Panc1 (cell line): ENCODE measurements at regions not wholly inside any gene's neighbourhood (a gene's known extent, or its start where the extent isn't known, plus 50 kb on each side); places are given as distances from the start of the nearest gene placed in this dataset.

Experiments used
- ATAC-seq: fragments of 200-7000 bp; cut with Tn5 transposase; 2 replicates; pipeline ENCODE4 v1.9.1; 2020; ENCODE audit warnings: mild to moderate bottlenecking, moderate library complexity
- BruUV-seq: library from RNA; stranded (reverse); fragments of 400-500 nt; replicated peaks from 2 replicates; lab custom pipeline; 2021; lab: Mats Ljungman, UMichigan
- CTCF ChIA-PET: fragments of 300-600 bp; sonication (Branson Sonifier 250); formaldehyde crosslinking; loops from one replicate; lab custom pipeline; 2022; ENCODE audit warnings: antibody characterized with exemption; lab: Charles Lee
- POLR2A ChIA-PET: fragments of 300-600 bp; sonication (Branson Sonifier 250); formaldehyde crosslinking; loops from one replicate; lab custom pipeline; 2022; ENCODE audit warnings: antibody characterized with exemption; lab: Charles Lee
- DNase-seq: peaks from one replicate; pipeline ENCODE4 v3.0.0-alpha.2; 2010; ENCODE audit warnings: low read depth, low spot score
- H3K27ac ChIP-seq: 2 replicates; pipeline ENCODE4 v1.5.1; 2011; ENCODE audit warnings: mild to moderate bottlenecking, low read length, inconsistent platforms
- H3K27me3 ChIP-seq: fragments of 200-500 bp; sonication (Bioruptor generic); 2 replicates; pipeline ENCODE4 v1.6.0; 2014; ENCODE audit warnings: low read length, inconsistent platforms; ENCODE audit not compliant: control insufficient read depth, insufficient read depth
- H3K36me3 ChIP-seq: fragments of 200-500 bp; sonication (Bioruptor generic); 2 replicates; pipeline ENCODE4 v1.5.1; 2014; ENCODE audit warnings: inconsistent platforms, mild to moderate bottlenecking, low read length, moderate library complexity; ENCODE audit not compliant: control insufficient read depth, insufficient read depth
- H3K4me1 ChIP-seq: 2 replicates; pipeline ENCODE4 v1.5.1; 2011; ENCODE audit warnings: inconsistent platforms, mild to moderate bottlenecking, low read length, moderate library complexity; ENCODE audit not compliant: control insufficient read depth, insufficient read depth
- H3K4me3 ChIP-seq, 2 experiments: 2 replicates each; pipeline ENCODE4 v1.5.1; 2011 to 2012; ENCODE audit warnings: low read depth in 2 of 2, low read length in 2 of 2, mild to moderate bottlenecking in 2 of 2, inconsistent platforms in 1 of 2, moderate library complexity in 1 of 2
- H3K9me3 ChIP-seq: fragments of 200-500 bp; sonication (Bioruptor generic); 2 replicates; pipeline ENCODE4 v1.5.1; 2014; ENCODE audit warnings: low read depth, mild to moderate bottlenecking, inconsistent platforms, low read length, moderate library complexity; ENCODE audit not compliant: control insufficient read depth, insufficient read depth
- CTCF ChIP-seq: fragments of 450-650 bp; IDR thresholded peaks from 2 replicates; pipeline ENCODE4 v1.5.1; 2017; ENCODE audit warnings: mild to moderate bottlenecking
- POLR2AphosphoS5 ChIP-seq: IDR thresholded peaks from 2 replicates; pipeline ENCODE4 v1.6.1; 2012; ENCODE audit warnings: mild to moderate bottlenecking, low read depth, low read length, moderate library complexity
- REST ChIP-seq, 2 experiments: IDR thresholded peaks; 2 replicates each; pipeline ENCODE4 v1.6.1; 2011 to 2012; ENCODE audit warnings: low read depth in 2 of 2, control low read depth in 1 of 2, low read length in 1 of 2, mild to moderate bottlenecking in 1 of 2, moderate library complexity in 1 of 2; ENCODE audit not compliant: insufficient read depth in 1 of 2
- SIN3A ChIP-seq: IDR thresholded peaks from 2 replicates; pipeline ENCODE4 v1.6.1; 2012; ENCODE audit warnings: low read depth, mild to moderate bottlenecking, low read length, moderate library complexity, borderline replicate concordance; ENCODE audit not compliant: insufficient read depth
- TCF7L2 ChIP-seq: IDR thresholded peaks from 2 replicates; pipeline ENCODE4 v1.6.1; 2011; ENCODE audit warnings: mild to moderate bottlenecking, low read depth, low read length, inconsistent platforms
- in situ Hi-C: cut with HindIII; loops from 2 replicates; pipeline ENCODE4 v1.10.0; 2016; ENCODE audit warnings: low sequenced_read_pairs, low pct_unique_long_range_greater_than_20kb
- intact Hi-C: fragments of 100-400 bp; cut with micrococcal nuclease; formaldehyde crosslinking; loops from one replicate; pipeline ENCODE4 v1.10.0; 2022; ENCODE audit not compliant: unreplicated experiment

GRCh38 chr5:164581889-164582288, 1076.5 kb downstream of the MAT2B start:
- Histone ChIP-seq H3K4me3 (no peak overlapping the region), H3K36me3 (no peaks in the 10 kb centered on the region), H3K27ac (no peak overlapping the region), H3K9me3 (no peaks in the 10 kb centered on the region), H3K4me1 (no peaks in the 10 kb centered on the region), H3K27me3 (no peaks in the 10 kb centered on the region)
- intact Hi-C loops, result no loop called here
- DNase-seq, result no peak
- POLR2A ChIA-PET, result no interaction called here
- no peak for ATAC-seq
- no TSS peak for BruUV-seq
- TF ChIP-seq POLR2AphosphoS5 (no peak), SIN3A (no peak)
- CTCF ChIA-PET, result no interaction called here
- in situ Hi-C loops, result no loop called here

- no TSS peak for BruUV-seq
- Histone ChIP-seq H3K9me3 (no peaks in the 10 kb centered on the region; the same call in 1 of the 2 replicates), H3K27ac (no peak overlapping the region), H3K27me3 (no peaks in the 10 kb centered on the region), H3K36me3 (no peaks in the 10 kb centered on the region), H3K4me1 (no peaks in the 10 kb centered on the region), H3K4me3 (no peak overlapping the region)
- TF ChIP-seq POLR2AphosphoS5 (no peak), CTCF (no peak), SIN3A (no peak), REST (IDR thresholded peaks at IDR 0.05; ENCODE audit: insufficient read depth in 1 of 2, low read depth in 2 of 2, low read length in 1 of 2) (no peak), TCF7L2 (no peak)
- POLR2A ChIA-PET, result no interaction called here
- CTCF ChIA-PET, result no interaction called here
- in situ Hi-C loops, result no loop called here
- intact Hi-C loops, result no loop called here
- DNase-seq (no peak), ATAC-seq (no peak)
These were observed 1088.6 kb downstream of the MAT2B start for GRCh38 chr5:164593982-164594381.

- no peak for TF ChIP-seq POLR2AphosphoS5
- peak; percentile 43; the same call in 1 of the 2 replicates for TF ChIP-seq CTCF
- Histone ChIP-seq H3K36me3 (no peaks in the 10 kb centered on the region), H3K9me3 (no peaks in the 10 kb centered on the region; the same call in 1 of the 2 replicates), H3K27ac (no peak overlapping the region), H3K4me1 (no peaks in the 10 kb centered on the region), H3K27me3 (no peaks in the 10 kb centered on the region), H3K4me3 (no peak overlapping the region)
- DNase-seq (no peak), ATAC-seq (no peak)
- ChIA-PET POLR2A (no interaction called here), CTCF (no interaction called here)
- intact Hi-C loops, result no loop called here
- in situ Hi-C loops, result no loop called here
- BruUV-seq, result no TSS peak
These were observed 1092.0 kb downstream of the MAT2B start for GRCh38 chr5:164597293-164597900.
